Effector memory CD8-positive, alpha-beta T cell (primary cell): ENCODE measurements at regions not wholly inside any gene's neighbourhood (a gene's known extent, or its start where the extent isn't known, plus 50 kb on each side); places are given as distances from the start of the nearest gene placed in this dataset.

Experiments used
- ATAC-seq: fragments of 150-1000 bp; cut with Tn5 transposase; replicated peaks from 2 replicates; pipeline ENCODE4 v1.10.0; 2021; ENCODE audit warnings: mild to moderate bottlenecking, moderate library complexity
- DNase-seq, 3 experiments: peaks; one replicate each; pipeline ENCODE4 v3.0.0; 2021
- H3K27ac Mint-ChIP-seq, 2 donors: one replicate each; pipeline ENCODE4 v1.8.0; 2022; ENCODE audit warnings: mild to moderate bottlenecking in 2 of 2, mixed read lengths in 2 of 2, moderate library complexity in 2 of 2
- H3K27me3 Mint-ChIP-seq, 2 donors: one replicate each; pipeline ENCODE4 v1.8.0; 2022; ENCODE audit warnings: mixed read lengths in 2 of 2
- H3K36me3 Mint-ChIP-seq: one replicate; pipeline ENCODE4 v1.8.0; 2022; ENCODE audit warnings: mild to moderate bottlenecking, moderate library complexity, mixed read lengths; ENCODE audit not compliant: insufficient read depth
- H3K4me1 Mint-ChIP-seq, 2 donors: one replicate each; pipeline ENCODE4 v1.8.0; 2022; ENCODE audit warnings: low read depth in 2 of 2, mixed read lengths in 2 of 2
- H3K4me3 Mint-ChIP-seq, 2 donors: one replicate each; pipeline ENCODE4 v1.8.0; 2022; ENCODE audit warnings: mild to moderate bottlenecking in 2 of 2, mixed read lengths in 2 of 2, moderate library complexity in 2 of 2
- H3K9me3 Mint-ChIP-seq, 2 donors: one replicate each; pipeline ENCODE4 v1.8.0; 2022; ENCODE audit warnings: mixed read lengths in 2 of 2

- Mint-ChIP-seq H3K27me3 (peaks cover 26 to 27% of the 10 kb centered on the region in 2 donors), H3K4me1 (no peaks in the 10 kb centered on the region), H3K36me3 (no peaks in the 10 kb centered on the region), H3K27ac (no peak overlapping the region), H3K4me3 (no peak overlapping the region), H3K9me3 (peaks cover 0 to 7% of the 10 kb centered on the region in 2 donors)
- ATAC-seq (no peak), DNase-seq (no peak)
Observed at GRCh38 chr6:40280231-40280630, 306.9 kb downstream of the LRFN2 start.

DNA sequence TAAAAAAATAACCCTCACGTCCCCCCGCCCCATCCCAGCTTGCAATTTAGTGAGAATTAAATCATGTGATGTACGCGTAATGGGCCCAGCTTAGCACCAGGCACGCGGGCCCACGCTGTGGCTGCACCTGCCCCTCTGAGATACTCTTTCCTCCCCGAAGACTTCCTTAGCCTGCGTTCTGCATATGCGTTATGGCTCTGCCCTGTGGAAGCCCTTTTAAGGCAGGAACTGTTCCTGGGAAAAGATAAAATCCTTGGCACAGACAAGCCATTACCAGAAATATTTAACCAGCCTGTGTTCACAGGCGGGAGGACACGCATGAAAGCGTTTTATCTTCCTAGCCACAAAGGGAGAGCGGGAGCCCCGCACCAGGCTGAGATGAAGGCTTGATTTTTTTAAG lies 311.0 kb downstream of the LRFN2 start:
- no peaks in the 10 kb centered on the region for H3K9me3 Mint-ChIP-seq
- H3K27me3 Mint-ChIP-seq, result peaks cover 0 to 10% of the 10 kb centered on the region in 2 donors
- no peaks in the 10 kb centered on the region for H3K36me3 Mint-ChIP-seq
- no peak overlapping the region for H3K27ac Mint-ChIP-seq
- H3K4me3 Mint-ChIP-seq, result no peak overlapping the region
- ATAC-seq (no peak), DNase-seq (no peak)
- H3K4me1 Mint-ChIP-seq, result no peaks in the 10 kb centered on the region

- no peaks in the 10 kb centered on the region for H3K36me3 Mint-ChIP-seq
- H3K27me3 Mint-ChIP-seq, result peaks cover 0 to 9% of the 10 kb centered on the region in 2 donors
- no peaks in the 10 kb centered on the region for H3K9me3 Mint-ChIP-seq
- no peak overlapping the region for H3K4me3 Mint-ChIP-seq
- no peak for DNase-seq
- ATAC-seq, result no peak
- H3K27ac Mint-ChIP-seq, result no peak overlapping the region
- no peaks in the 10 kb centered on the region for H3K4me1 Mint-ChIP-seq
Observed at GRCh38 chr6:40274058-40274457, 313.1 kb downstream of the LRFN2 start.

GRCh38 chr6:40268614-40269013 lies 318.6 kb downstream of the LRFN2 start:
- Mint-ChIP-seq H3K27me3 (peaks cover 0 to 8% of the 10 kb centered on the region in 2 donors), H3K27ac (no peak overlapping the region), H3K4me3 (no peak overlapping the region), H3K9me3 (no peaks in the 10 kb centered on the region), H3K36me3 (no peaks in the 10 kb centered on the region), H3K4me1 (no peaks in the 10 kb centered on the region)
- DNase-seq (no peak), ATAC-seq (no peak)

DNA sequence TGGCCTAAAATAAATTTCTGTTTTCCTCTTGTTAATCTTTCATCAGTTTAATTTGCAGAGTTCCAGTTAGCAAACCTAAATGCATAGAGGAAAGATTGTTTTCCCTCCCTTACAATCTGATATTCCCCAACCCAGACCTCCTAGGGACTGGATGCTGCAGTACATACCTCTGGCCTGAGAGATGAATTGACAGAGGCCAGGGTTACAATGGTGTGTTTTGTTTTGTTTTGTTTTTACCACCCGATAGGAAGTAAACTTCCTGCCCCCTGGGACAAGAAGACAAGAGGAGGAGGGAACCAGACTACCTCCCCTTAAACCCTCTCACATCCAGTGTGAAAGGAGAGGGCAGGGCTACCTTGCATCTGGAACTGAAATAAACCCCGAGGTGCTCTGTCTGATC lies 319.0 kb downstream of the LRFN2 start:
- no peak overlapping the region for H3K4me3 Mint-ChIP-seq
- H3K27me3 Mint-ChIP-seq, result peaks cover 0 to 4% of the 10 kb centered on the region in 2 donors
- no peak overlapping the region for H3K27ac Mint-ChIP-seq
- no peaks in the 10 kb centered on the region for H3K36me3 Mint-ChIP-seq
- H3K9me3 Mint-ChIP-seq, result no peaks in the 10 kb centered on the region
- DNase-seq (no peak), ATAC-seq (no peak)
- no peaks in the 10 kb centered on the region for H3K4me1 Mint-ChIP-seq

- no peak for ATAC-seq
- Mint-ChIP-seq H3K27ac (no peak overlapping the region), H3K4me1 (no peaks in the 10 kb centered on the region), H3K9me3 (peaks cover 0 to 6% of the 10 kb centered on the region in 2 donors), H3K36me3 (no peaks in the 10 kb centered on the region), H3K27me3 (peaks cover 7 to 11% of the 10 kb centered on the region in 2 donors), H3K4me3 (no peak overlapping the region)
- DNase-seq, result no peak
Observed at GRCh38 chr6:40265615-40266014, 321.5 kb downstream of the LRFN2 start.

DNA sequence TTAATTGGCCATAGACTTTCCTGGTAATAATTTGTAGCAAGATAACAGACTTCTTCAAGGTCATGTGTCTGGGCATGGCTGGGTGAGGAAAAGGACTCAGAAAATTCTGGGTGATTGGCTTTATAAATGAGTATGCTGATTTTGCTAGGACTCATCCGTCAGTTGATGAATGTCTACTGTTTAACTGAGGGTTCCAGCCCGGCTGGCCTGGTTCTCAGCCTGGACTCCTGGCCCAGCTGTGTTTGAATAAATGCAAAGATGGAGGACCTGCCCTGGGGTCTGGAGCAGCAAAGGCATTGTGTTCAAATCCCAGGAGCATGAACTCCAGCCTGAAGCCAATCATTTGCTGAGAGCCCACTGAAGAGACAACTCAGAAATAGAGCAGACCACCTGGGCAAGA lies 323.2 kb downstream of the LRFN2 start:
- no peaks in the 10 kb centered on the region for H3K4me1 Mint-ChIP-seq
- no peak overlapping the region for H3K27ac Mint-ChIP-seq

GRCh38 chr6:40262363-40262762 lies 324.8 kb downstream of the LRFN2 start:
- peaks cover 0 to 7% of the 10 kb centered on the region in 2 donors for H3K9me3 Mint-ChIP-seq

More for the DNA sequence above, 323.2 kb downstream of the LRFN2 start:
- DNase-seq, result no peak
- H3K4me3 Mint-ChIP-seq, result no peak overlapping the region
- H3K36me3 Mint-ChIP-seq, result no peaks in the 10 kb centered on the region
- peaks cover 15 to 17% of the 10 kb centered on the region in 2 donors for H3K27me3 Mint-ChIP-seq
- ATAC-seq, result no peak
- H3K9me3 Mint-ChIP-seq, result peaks cover 0 to 7% of the 10 kb centered on the region in 2 donors

GRCh38 chr6:40258531-40258930 lies 324.3 kb upstream of the MOCS1 start:
- ATAC-seq, result no peak
- Mint-ChIP-seq H3K9me3 (peaks cover 0 to 7% of the 10 kb centered on the region in 2 donors), H3K27ac (no peak overlapping the region), H3K4me3 (no peak overlapping the region), H3K27me3 (peaks cover 15 to 31% of the 10 kb centered on the region in 2 donors), H3K4me1 (no peaks in the 10 kb centered on the region), H3K36me3 (no peaks in the 10 kb centered on the region)
- DNase-seq, result no peak

More at GRCh38 chr6:40262363-40262762, 324.8 kb downstream of the LRFN2 start:
- H3K27ac Mint-ChIP-seq, result no peak overlapping the region
- no peak overlapping the region for H3K4me3 Mint-ChIP-seq
- no peaks in the 10 kb centered on the region for H3K4me1 Mint-ChIP-seq
- ATAC-seq (no peak), DNase-seq (no peak)
- no peaks in the 10 kb centered on the region for H3K36me3 Mint-ChIP-seq
- H3K27me3 Mint-ChIP-seq, result peaks cover 15 to 17% of the 10 kb centered on the region in 2 donors

DNA sequence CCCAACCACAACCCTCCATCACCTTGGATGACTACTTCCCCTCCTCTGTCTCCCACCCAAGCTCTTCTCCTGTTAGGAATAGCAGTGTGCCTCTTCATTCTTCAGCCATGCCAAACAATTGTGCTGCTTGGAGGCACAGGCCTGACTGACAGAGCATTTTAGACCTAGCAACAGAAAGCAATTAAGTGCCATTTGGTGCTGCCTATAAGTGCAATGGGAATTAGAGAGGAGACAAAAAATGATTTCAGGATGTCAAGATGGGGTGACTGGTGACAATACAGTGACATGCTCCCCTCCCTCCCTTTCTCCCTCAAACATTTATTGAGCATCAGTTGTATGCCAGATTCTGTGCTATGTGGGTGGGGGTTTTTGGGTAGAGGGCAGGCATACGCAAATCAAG lies 322.6 kb upstream of the MOCS1 start:
- no peak overlapping the region for H3K4me3 Mint-ChIP-seq
- no peaks in the 10 kb centered on the region for H3K36me3 Mint-ChIP-seq
- no peaks in the 10 kb centered on the region for H3K4me1 Mint-ChIP-seq
- no peak overlapping the region for H3K27ac Mint-ChIP-seq
- no peak for DNase-seq
- peaks cover 0 to 7% of the 10 kb centered on the region in 2 donors for H3K9me3 Mint-ChIP-seq
- ATAC-seq, result no peak
- H3K27me3 Mint-ChIP-seq, result peaks cover 15 to 31% of the 10 kb centered on the region in 2 donors

GRCh38 chr6:40256224-40256623 lies 322.0 kb upstream of the MOCS1 start:
- Mint-ChIP-seq H3K27ac (no peak overlapping the region), H3K9me3 (peaks cover 0 to 7% of the 10 kb centered on the region in 2 donors), H3K4me3 (no peak overlapping the region), H3K4me1 (no peaks in the 10 kb centered on the region), H3K36me3 (no peaks in the 10 kb centered on the region), H3K27me3 (peaks cover 14 to 32% of the 10 kb centered on the region in 2 donors)
- DNase-seq, result no peak
- ATAC-seq, result no peak

DNA sequence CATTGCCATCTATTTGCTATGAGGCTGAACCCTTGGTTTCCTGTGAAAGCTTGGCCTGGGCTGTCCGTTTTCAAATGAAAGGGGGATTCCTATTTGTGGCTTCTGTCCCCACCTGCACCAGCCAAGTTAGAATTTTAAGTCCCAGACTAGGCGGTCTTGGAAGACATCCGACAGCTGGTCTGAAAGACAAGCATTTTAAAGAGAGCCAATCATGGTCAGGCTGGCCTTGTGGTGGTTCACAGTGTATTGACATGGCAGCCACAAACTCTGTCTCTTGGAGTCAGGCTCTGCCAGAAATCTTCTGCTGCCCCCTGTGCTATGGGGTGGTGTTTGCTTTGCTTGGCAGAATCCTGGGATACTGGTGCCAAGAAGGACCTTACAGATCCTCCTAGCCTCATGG lies 319.2 kb upstream of the MOCS1 start:
- Mint-ChIP-seq H3K27me3 (peaks cover 0 to 24% of the 10 kb centered on the region in 2 donors), H3K4me1 (no peaks in the 10 kb centered on the region), H3K36me3 (no peaks in the 10 kb centered on the region), H3K9me3 (no peaks in the 10 kb centered on the region), H3K27ac (no peak overlapping the region), H3K4me3 (no peak overlapping the region)
- ATAC-seq (no peak), DNase-seq (no peak)

GRCh38 chr6:40252531-40253258 lies 318.4 kb upstream of the MOCS1 start:
- Mint-ChIP-seq H3K4me3 (no peak overlapping the region), H3K9me3 (no peaks in the 10 kb centered on the region), H3K27ac (no peak overlapping the region), H3K4me1 (no peaks in the 10 kb centered on the region), H3K27me3 (peaks cover 0 to 30% of the 10 kb centered on the region in 2 donors), H3K36me3 (no peaks in the 10 kb centered on the region)
- no peak for DNase-seq
- no peak for ATAC-seq

DNA sequence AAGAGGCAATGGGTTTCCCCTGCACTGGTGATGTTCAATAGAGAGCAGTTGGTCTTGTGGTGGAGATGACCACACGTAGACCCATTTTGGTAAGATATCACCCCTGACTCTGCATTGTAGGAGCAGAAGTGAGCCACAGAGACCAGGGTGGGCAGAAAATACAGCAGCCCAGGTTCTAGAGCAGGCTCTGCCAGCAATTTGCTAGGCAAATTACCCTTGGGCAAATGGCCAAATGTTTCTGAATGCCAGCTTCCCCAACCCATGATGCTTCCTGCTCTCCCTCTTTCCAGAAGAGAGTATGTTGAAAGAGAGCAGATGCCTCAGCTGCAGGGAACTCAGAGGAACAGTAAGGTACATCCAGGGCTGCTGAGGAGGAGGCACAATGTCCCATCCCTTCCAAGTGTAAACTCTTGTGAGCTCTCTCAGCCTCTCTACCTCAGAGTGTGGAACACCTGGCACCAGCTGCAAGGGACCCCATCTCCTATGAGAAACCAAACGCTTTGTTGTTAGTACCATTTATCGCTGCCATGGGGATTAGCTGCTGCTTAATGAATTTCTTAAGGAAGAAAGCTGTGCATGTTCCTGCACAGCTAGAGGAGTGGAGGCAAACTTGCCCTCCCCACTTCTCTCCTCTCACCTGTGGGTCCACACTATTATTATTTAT lies 317.5 kb upstream of the MOCS1 start:
- no peaks in the 10 kb centered on the region for H3K36me3 Mint-ChIP-seq
- ATAC-seq (no peak), DNase-seq (no peak)
- peaks cover 0 to 30% of the 10 kb centered on the region in 2 donors for H3K27me3 Mint-ChIP-seq
- H3K27ac Mint-ChIP-seq, result no peak overlapping the region
- no peaks in the 10 kb centered on the region for H3K9me3 Mint-ChIP-seq
- no peaks in the 10 kb centered on the region for H3K4me1 Mint-ChIP-seq
- no peak overlapping the region for H3K4me3 Mint-ChIP-seq
